ENCODE measurements at regions not wholly inside any gene's neighbourhood (a gene's known extent, or its start where the extent isn't known, plus 50 kb on each side); places are given as distances from the start of the nearest gene placed in this dataset.

GRCh38 chr2:120548627-120549608 is 186.8 kb upstream of the GLI2 start:
- DNase-seq (ENCODE audit: low spot score) = no peak

GRCh38 chr2:120549841-120550240 is 185.8 kb upstream of the GLI2 start:
- no peak for DNase-seq (ENCODE audit: low spot score)

GRCh38 chr2:120550282-120550681 is 185.4 kb upstream of the GLI2 start:
- no peak for DNase-seq (ENCODE audit: low spot score)

DNA sequence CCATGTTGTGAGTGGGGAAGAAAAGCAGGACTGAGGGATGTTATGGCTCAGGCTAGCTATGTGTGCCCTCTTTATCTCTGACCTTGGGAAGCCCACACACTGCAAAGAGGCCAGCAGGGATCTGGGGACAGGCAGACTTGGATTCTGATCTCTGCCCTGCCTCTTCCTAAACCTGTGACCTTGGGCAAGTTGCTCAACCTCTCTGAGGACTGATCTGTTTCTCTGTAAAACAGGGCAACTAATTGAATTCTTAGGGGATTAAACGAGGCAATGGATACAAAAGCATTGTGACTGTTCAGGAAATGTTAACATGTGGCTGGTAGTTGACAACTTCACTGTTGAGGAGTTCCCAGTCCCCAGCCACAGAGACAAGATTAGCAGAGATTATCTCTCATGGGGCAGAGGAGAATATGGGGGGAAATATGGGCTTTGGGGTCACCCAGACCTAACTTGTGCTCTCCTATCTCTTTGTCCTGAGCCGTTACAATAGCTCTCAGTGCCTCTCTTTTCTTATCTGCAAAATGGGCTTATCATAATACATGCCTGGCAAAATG is 184.7 kb upstream of the GLI2 start:
- DNase-seq (ENCODE audit: low spot score) = no peak

GRCh38 chr2:120551522-120551921 is 184.1 kb upstream of the GLI2 start:
- DNase-seq (ENCODE audit: low spot score) = no peak

GRCh38 chr2:120552079-120552478 is 183.6 kb upstream of the GLI2 start:
- no peak for DNase-seq (ENCODE audit: low spot score)

DNA sequence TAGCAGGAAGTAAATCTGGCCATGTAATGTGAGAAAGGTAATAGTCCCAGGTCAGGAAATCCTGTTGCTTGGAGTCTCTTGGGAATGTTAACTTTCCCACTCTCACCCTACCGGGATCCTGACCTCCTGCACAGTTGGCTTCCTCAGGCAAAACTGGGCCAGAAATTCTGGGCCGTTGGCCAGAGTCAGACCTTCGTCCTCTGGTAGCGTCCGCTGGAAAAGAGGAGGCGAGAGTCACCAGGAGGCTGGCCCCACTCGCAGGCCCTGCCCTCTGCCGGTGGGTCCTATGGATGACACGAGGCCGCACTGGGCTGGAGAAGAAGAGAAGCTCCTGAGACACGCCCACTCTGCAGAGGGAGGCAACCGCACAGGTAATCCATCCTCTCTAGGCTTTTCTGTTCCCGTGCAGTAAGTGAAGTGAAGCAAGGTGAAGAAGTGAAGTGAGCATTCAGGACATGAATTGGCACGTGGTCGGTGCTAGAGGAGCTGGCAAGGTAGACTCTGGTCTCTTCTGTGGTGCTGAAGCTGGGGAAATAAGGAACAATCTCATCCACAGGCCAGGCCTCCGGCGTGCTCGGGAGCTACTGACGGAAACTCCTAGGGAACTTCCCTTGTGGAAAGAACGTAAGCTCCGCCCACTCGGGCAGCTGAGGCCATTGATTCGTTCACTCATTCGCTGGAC is 182.7 kb upstream of the GLI2 start:
- no peak for DNase-seq (ENCODE audit: low spot score)

DNA sequence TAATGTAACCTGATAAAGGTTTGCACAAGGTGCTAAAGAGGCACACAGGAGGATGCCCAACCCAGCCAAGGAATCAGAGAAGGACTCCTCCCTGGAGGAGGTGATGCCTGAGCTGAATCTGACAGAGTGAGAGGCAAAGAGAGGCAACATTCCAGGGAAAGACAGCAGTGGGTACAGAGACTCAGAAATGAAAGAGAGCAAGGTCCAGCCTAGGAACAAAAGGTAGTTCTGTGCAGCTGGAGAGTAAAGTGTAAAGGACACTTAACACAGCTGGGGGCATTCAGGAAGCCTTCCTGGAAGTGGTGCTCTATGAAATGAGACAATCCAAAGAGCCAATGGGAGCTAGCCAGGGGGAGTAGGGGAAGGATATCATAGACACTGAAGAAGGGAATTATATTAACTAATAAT is 181.0 kb upstream of the GLI2 start:
- no peak for DNase-seq (ENCODE audit: low spot score)

GRCh38 chr2:120555092-120555491 is 180.6 kb upstream of the GLI2 start:
- DNase-seq (ENCODE audit: low spot score) = no peak

DNA sequence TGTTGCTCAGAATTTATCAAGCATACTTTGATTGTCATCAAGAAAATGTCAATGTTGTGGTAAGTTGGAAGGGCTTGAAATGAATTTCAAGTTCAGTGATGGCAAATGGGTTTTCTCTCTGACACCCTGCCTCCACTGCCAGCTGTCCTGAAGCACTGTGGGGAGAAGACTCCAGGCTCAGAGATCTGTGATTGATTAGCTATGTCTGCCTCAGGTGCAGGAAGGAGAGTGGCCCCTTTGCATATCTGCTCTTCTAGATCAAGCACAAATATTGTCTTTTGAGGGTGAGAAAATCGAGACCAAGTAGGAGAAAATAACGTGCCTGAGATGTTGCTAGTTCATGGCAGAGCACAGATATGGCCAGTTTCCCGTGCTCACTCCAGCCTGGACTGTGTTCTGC is 178.8 kb upstream of the GLI2 start:
- DNase-seq (ENCODE audit: low spot score) = no peak

GRCh38 chr2:120558847-120559246 is 176.8 kb upstream of the GLI2 start:
- no peak for DNase-seq (ENCODE audit: low spot score)

DNA sequence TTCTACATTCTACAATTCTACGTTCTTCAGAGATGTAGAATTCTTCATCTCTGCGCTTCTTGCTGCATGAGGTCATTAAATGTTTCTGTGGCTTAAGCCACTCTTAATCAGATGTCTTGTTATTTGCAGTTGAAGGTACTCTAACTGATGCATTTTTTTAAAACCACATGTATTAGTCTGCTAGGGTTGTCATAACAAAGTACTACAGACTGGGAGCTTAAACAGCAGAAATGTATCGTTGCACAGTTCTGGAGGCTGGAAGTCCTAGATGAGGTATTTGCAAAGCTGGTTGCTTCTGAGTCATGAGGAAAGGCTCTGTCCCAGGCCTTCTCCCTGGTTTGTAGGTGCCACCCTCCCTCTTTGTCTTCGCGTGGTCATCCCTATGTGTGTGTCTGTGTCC is 176.3 kb upstream of the GLI2 start:
- no peak for DNase-seq (ENCODE audit: low spot score)

GRCh38 chr2:120560330-120560729 is 175.3 kb upstream of the GLI2 start:
- DNase-seq (ENCODE audit: low spot score) = no peak

DNA sequence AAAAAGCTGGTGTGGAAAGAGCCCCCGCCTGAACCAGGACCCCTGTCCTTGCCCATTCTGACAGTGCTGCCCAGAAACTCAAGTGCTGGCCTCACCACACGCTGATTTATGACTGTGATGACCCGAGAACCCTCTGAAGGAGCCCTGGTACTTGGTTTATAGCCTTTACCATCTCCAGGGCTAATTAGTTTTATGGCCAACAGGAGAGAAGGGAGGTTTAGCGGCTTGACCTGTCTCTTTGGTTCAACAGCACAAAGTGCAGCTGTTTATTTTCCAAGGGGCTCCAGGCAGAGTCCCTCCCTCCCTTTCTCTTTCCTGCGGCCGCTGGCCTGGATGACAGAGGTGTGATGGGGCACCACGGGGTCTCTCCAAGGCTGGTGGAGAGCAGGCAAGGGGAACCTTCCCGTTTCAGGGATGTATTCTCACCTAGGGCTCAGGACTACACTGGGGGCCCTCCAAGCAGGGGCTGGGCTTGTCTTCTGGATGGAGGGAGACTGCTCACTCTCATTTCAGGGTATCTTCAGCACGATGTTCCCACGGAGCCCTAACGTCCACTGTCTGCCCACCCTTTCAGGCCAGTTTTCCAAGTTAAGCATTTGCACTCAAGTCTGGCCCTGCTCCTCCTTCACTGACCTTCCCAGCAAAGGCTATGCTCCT is 174.2 kb upstream of the GLI2 start:
- DNase-seq (ENCODE audit: low spot score) = no peak

GRCh38 chr2:120562218-120563005 is 173.3 kb upstream of the GLI2 start:
- no peak for DNase-seq (ENCODE audit: low spot score)

DNA sequence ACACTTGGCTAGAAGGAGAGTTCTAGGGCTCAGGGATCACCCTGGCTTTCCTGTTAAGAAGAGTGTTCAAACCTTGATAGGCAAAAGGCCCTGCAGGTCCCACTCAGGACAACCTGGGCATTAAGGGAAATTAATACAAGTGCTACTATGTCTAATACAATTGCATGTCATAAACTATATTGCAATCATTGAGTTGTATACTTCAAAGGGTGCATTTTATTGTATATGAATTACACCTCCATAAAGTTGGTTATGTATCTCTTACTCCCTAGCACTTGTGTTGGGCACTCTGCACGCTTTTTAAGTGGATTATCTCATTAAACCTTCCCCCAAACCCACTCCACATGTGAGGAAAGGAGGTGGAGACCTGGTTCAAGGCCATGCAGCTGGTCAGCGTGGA is 172.1 kb upstream of the GLI2 start:
- DNase-seq (ENCODE audit: low spot score) = no peak

DNA sequence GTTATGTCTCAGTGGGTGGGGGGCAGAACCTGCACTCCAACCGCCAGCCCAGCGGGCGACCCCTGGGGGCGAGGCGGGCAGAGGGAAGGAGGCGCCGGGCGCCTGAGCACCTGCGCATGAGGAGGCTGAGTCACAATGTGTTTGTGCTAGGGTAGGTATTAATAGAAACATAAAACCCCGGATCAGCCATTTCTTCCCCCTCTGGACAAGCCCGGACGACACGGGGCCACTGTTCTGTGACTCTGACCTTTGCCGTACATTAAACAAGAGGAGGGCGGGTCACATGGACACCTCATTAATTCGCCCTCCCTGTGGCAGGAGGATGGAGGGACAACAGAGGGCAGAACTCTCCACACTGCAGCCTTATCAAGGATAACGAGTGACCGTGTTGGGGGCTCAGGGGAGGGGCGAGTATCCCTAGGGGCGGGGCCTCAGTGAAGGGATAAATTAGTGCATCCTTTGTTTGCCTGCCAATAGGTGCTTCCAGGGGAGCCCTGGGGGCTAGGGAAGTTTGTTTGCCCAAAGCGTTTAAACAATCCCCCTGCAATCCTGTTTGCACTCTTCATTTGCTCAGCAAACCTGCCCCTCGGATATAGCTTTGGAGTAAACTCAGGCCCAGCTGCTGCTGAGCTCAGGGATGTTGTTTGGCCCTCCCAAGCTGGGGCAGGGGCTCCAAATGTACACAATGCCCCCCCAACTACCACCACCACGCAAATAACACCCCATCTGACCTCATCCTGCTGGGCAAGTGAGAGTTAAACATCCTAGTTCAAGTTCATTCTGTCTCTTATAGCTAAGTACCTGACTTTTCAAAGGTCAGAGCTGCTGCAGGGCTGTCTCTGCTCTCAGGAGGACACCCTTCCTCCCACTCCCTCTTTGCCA is 171.2 kb upstream of the GLI2 start:
- DNase-seq (ENCODE audit: low spot score) = no peak

DNA sequence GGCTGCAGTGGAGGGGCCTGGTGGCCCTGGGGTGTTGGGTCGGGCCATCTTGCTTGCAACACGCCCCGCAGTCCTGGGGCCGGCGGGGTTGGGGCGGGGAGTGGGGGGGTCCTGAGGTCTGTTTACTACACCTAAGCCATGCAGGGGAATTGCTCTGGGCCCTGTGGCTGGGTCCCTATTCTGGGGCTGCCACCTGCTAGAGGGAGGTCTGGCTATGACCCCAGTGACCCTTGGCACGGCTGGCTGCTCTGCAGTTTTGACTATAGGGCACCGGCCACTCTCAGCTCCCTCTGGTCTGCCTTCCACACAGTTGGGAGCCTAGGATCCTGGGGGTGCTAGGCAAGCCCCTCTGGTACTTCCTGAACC is 170.6 kb upstream of the GLI2 start:
- DNase-seq (ENCODE audit: low spot score) = no peak

GRCh38 chr2:120565929-120566328 is 169.7 kb upstream of the GLI2 start:
- DNase-seq (ENCODE audit: low spot score) = no peak

DNA sequence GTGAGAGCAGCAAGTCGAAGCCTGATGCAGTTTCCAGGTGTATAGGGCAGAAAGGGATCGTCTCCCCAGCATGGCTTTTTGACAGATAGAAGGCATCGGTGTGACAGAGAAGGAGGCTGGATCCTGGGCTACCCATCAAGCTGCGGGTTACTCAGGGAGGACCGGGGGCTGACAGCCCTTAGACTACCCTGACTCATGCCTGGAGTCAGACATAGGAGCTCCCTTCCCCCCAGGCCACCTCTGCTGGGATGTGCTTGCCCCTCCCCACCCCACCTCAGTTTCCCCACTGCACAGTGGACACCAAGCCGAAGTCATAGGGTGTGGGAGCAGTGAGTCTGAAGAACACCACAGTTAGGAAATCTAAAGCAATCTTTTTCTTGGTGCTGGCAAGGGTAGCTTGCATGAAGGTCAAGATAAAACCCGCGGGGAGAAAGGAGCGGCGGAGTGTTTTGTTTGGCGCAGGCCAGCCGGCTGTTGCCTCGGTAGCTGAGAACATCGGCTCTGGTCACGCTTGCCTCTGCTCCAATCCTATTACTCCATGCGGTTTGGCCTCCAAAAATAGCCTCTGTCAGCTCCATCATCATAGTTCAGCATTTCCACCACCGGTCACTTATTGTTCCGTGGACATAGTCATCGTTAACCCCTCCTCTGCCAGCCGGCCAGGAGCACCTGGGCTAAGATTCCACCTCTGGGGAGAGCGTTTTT is 169.2 kb upstream of the GLI2 start:
- DNase-seq (ENCODE audit: low spot score) = no peak

All from hematopoietic multipotent progenitor cell treated with erythropoietin and hydrocortisone succinate and interleukin-3 and kit ligand, for 17 days (in vitro differentiated cells).